HG02678 (cell line): ENCODE measurements at regions not wholly inside any gene's neighbourhood (a gene's known extent, or its start where the extent isn't known, plus 50 kb on each side); places are given as distances from the start of the nearest gene placed in this dataset.
A peak's percentile ranks its signal among the peaks of the same experiment; 100 is the strongest.

Experiments used
- ATAC-seq: cut with Tn5 transposase; IDR thresholded peaks from one replicate; pipeline ENCODE4 v1.9.1; 2021; ENCODE audit warnings: mild to moderate bottlenecking, moderate library complexity; ENCODE audit not compliant: unreplicated experiment

DNA sequence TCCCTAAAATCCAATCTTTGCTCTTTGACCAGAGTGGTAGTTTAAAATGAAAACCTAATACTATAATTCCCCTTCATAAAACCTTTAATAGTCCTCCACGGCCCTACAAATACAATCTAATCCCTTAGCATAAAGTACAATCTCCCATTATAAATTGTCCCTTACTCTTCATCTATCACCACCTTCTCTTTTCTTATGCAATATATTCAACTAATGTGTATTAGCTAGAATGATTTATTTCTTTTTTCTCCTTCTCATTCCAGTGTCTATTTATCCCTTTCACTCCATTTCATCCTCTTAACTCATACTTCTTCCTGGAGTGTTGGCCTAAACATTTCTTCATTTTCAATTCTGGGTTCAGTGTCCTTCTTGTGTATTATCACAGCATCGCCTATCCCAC lies 872.1 kb upstream of the PCDH20 start:
- ATAC-seq: no peak

GRCh38 chr13:62280590-62280989 lies 864.9 kb upstream of the PCDH20 start:
- ATAC-seq: peak; percentile 88

DNA sequence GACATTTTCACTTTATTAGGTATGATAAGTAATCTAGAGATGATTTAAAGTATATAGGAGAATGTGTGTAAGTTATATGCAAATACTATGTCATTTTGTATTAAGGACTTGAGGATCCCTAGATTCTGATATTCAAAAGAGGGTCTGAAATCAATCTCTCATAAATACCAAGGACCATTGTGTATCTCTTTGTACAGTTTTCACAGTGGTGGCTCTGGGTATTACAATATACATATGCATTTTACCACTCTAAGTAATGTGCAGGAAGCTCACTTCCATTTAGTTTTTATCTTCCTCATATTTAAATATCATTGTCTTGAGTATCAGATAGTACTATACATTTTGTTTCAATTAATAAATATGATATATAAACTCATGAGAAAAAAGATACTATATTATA lies 862.6 kb upstream of the PCDH20 start:
- ATAC-seq: no peak

DNA sequence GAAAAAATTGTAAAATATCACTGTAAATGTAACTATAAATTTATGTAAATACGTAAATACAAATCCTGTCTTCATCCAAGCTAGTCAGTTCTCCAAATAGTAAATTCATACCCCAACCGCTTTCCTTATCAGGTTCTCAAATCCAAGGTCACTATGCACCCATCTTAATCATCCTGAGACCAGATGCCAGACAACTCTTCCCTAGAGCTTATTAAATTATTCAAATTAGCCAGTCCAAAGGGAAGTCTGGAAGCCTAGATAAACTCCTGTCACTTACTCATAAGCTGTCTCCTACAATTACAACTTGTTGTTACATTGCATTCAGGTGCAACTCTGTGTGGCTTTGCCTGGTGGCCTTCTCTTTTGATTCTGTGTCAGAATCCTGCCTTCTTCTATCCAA lies 836.1 kb upstream of the PCDH20 start:
- no peak for ATAC-seq

DNA sequence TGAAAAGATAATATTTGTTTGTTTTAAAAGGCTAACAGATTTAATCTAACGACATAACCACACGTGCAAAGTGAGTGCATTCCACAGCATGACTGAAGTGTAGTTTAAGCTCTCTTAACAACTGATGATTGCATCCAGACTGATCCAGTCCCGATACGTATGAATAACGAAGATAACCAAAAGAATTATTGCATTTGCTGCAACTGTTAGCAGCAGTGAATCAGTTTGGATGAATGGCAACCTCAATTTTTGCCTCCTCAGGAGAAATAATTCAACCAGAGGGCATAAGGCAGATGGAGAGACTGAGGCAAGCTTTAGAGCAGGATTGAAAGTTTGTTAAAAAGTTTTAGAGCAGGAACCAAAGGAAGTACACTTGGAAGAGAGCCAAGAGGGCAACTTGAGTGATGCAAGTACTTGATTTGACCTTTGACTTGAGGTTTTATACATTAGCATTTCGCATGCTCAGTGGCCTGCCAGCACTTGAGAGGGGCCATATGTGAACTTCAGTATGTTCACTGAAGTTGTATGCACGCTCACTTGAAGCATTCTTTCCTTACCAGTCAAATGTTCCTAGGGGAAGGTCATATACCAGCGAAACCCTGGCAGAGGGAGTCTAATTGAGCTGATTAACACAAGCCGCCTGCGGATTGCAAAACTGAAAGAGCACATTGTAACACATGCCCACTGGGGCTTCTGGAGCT lies 835.0 kb upstream of the PCDH20 start:
- ATAC-seq: no peak

- no peak for ATAC-seq
Measured at GRCh38 chr13:62246581-62246980, 830.9 kb upstream of the PCDH20 start.

- ATAC-seq: no peak
Measured at GRCh38 chr13:62243106-62243505, 827.5 kb upstream of the PCDH20 start.

DNA sequence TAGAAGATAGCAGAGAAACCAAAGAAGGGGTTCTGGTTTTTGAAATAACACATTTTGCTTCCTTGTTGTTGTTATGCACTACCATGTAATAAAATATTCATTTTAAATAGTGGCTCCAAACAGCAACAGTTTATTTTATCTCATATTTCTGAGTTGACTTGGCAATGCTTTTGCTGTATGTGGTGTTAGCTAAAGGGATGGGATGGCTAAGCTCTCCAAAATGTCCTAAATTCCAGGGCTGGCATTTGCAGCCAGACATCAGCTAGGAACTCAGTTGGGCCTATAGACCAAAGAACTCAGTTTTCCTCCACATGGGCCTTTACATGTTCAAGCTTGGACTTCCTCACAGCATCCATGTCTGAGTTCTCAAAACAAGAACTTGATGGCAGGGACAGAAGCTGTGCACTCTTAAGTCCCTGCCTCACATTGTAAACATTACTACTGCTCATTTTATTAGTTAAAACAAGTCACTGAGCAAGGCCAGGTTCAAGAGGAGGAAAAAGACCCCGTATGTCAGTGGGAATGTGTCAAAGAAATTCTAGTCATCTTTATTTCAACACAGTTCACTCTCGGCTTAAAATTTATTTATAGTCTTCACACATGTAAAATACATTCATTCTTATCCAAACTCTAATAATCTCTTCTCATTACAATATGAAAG lies 819.3 kb upstream of the PCDH20 start:
- ATAC-seq: no peak

DNA sequence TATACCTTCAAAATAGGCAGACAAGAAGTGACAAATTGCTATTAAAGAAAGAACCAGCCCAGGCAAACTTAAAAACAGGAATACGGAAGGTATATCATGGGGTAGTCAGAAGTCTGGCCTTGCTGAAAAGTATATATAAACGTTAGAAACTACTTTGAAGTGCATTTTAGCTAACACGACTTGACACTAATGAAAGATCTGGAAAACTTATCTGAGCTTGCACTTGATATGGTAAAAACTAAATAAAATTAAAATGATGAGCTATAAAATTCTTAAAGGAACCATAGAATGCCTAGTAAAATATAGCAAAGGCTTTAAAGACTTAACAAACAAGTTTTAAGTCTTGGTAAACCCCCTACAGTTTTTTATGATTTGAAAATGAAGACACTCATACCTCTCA lies 795.3 kb upstream of the PCDH20 start:
- no peak for ATAC-seq

- ATAC-seq: peak; percentile 89
Measured at GRCh38 chr13:62209529-62209928, 793.9 kb upstream of the PCDH20 start.

GRCh38 chr13:62207388-62207787 lies 791.7 kb upstream of the PCDH20 start:
- no peak for ATAC-seq

DNA sequence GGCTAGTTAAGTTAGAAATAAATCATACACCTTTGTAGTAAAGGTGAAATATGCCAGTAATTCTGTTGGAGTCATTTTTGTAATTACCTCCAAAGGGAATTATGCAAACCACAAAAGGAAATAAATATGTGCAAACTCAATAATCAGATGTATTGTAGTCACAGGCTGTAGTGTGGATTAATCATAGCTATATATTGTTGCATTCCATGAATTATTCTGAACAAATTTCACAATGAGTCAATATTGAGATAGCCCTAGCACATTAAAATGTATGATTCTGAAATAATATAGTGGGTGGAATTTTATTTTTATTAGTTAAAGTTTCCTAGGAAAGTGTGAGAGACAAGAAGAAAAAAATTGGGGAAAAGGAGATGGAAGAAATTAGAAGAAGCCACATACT lies 790.5 kb upstream of the PCDH20 start:
- no peak for ATAC-seq

DNA sequence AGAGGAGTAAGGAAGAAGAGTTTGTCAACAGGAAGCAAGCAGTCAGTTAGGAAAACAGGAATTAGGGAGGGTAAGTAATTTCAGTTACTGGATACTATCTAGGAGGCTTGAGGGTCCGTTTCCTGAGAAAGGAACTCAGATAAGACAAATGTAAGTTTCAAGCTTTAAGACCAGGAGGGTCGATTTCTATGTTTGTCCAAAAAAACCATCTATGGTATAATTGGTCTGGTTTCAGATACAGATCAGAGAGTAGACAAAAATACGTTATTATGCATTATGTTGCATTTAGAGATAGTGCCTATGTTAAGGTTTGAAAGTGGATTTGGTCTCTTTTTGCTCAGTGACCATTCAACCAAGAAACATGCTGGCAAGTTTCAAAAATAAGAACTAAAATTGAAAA lies 789.6 kb upstream of the PCDH20 start:
- ATAC-seq: no peak

DNA sequence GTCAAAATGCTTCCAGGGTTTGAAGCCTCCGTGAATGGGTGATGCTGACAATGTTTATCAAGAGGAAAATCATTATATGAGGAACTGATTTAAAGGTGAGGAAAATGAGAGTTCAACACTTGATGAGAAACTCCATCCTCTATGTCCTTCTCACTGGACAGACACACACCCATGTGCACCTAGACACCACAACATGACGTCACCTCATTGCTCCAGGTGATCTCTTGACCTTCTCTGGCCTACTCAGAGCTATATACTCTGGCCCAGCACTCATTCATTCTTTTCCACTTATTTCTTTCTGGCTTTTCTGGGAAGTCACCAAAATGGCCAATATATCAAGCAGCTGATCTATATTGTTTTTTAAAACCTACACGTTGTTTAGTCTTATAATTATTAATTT lies 778.7 kb upstream of the PCDH20 start:
- no peak for ATAC-seq

DNA sequence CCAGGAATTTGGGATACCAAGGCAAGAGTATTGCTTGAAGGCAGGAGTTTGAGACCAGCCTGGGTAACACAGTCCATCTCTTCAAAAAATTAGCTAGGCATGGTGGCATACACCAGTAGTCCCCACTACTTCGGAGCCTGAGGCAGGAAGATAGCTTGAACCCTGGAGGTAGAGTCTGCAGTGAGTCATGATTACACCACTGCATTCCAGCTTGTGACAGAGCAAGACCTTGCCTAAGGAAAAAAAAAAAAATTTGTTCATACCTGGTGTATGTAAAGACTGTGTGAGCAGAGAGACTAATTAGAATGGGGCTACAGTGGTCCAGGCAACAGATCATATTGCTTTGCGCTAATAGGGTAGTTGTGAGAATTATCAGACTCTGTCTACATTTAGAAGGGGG lies 778.3 kb upstream of the PCDH20 start:
- ATAC-seq: no peak

DNA sequence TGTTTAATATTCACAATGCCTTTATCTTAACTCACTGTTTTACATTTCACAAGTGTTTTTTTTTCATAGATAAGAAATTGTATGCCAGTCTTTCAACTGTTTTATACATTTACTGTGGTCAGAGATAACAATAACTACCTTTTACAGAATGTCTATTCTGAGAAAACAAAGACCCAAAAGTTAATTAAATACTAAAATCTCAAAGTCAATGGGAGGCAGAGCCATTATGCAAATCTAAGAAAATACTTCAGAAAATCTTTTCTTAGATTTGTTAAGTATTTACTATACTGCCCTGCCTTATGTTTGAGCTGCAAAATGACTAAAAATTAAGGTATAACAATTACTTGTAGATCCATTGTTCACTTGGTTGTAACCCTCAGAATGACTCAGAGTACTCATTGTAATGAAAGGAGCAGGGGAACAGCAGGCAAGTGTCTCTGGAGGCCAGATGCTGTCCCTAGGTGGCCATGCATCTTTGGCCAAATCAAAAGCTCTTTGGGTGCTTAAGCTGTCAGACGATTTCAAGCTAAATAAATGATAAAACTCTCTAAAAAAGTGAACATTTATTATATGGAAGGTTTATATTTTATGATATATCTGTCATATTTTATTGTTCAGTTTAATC lies 770.1 kb upstream of the PCDH20 start:
- ATAC-seq: no peak

DNA sequence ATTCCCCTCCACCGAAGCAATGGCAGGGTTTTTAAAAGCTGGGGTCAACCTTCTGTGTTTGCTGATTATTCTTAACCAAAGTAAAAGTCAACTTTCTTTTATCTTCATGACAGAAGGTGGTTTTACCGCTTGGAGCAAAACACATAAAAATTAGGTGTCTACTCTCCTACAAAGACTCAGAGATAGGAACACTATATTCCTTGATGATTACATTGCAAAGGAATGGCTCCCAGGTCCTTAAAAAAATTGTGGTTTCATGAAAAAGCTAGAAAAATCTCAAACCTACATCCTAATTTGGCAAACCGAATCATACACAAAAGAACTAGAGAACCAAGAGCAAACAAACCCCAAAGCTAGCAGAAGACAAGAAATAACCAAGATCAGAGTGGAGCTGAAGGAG lies 760.4 kb upstream of the PCDH20 start:
- no peak for ATAC-seq

DNA sequence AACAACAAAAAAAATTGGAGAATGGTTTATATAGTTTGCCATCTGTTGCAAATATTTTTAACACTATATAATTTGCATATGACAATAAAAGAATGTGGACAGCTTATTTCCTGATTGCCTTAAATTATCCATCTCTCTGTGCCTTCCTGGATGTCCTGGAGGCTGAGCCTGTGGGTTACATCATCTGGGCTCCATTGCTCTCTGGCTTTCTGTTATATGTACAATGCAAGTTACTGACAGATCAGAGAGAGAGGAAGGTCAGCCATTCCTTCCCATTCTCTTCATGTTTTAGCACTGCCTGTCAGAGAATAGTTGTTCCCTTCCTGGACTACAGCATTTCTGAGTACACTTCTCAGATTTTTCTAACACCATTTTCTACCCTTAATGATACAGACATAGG lies 758.3 kb upstream of the PCDH20 start:
- no peak for ATAC-seq

GRCh38 chr13:62171697-62172096 lies 756.0 kb upstream of the PCDH20 start:
- no peak for ATAC-seq

GRCh38 chr13:62168891-62169290 lies 753.2 kb upstream of the PCDH20 start:
- no peak for ATAC-seq

DNA sequence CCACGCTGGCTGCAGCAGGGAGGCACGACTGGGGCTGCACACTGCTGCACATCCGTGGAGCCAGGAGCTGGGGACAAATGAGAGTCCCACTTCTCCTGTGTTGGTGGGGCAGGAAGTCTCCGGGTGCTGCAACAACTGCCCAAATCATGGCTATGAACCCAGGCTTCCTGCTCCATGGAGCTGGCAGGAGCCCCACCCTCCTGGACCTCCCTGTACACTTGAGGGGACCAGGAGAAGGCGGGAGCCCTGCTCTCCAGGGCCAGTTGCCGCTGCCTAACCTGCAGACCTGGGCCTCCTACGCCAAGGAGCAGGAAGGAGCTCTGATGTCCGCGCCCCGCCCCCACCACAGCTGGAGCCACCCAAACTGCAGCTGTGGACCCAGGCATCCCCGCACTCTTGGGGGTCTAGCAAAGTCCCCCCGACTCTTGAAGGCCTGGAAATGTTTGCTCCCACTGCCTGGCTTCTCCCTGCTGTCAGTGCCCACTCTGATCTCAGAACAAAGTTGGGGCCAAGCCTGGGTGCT lies 752.1 kb upstream of the PCDH20 start:
- ATAC-seq: no peak

GRCh38 chr13:62162860-62163259 lies 747.2 kb upstream of the PCDH20 start:
- no peak for ATAC-seq
